ENCODE measurements at regions not wholly inside any gene's neighbourhood (a gene's known extent, or its start where the extent isn't known, plus 50 kb on each side); places are given as distances from the start of the nearest gene placed in this dataset.
"Not testable (repeated sequence)": the region's sequence is repeated elsewhere in the genome, so short reads cannot be mapped to it uniquely, and the experiment has no call there.

GRCh38 chr6:180091-180694, 112.1 kb upstream of the DUSP22 start:
- not testable (repeated sequence) for DNase-seq

- no peak for DNase-seq
Observed at GRCh38 chr6:181049-181654, 111.1 kb upstream of the DUSP22 start.

GRCh38 chr6:183668-184067, 108.6 kb upstream of the DUSP22 start:
- no peak for DNase-seq

- no peak for DNase-seq
Observed at GRCh38 chr6:184161-184700, 108.1 kb upstream of the DUSP22 start.

- DNase-seq = no peak
Observed at GRCh38 chr6:186340-186965, 105.8 kb upstream of the DUSP22 start.

GRCh38 chr6:187210-187861, 105.0 kb upstream of the DUSP22 start:
- DNase-seq = peak; percentile 31 to 32

- peak; percentile 69 to 78 for DNase-seq
Observed at GRCh38 chr6:188821-189655, 103.2 kb upstream of the DUSP22 start.

GRCh38 chr6:189676-190075, 102.6 kb upstream of the DUSP22 start:
- no peak for DNase-seq

GRCh38 chr6:190596-191395, 101.5 kb upstream of the DUSP22 start:
- no peak for DNase-seq

- no peak for DNase-seq
Observed at GRCh38 chr6:191487-192312, 100.6 kb upstream of the DUSP22 start.

GRCh38 chr6:192313-192664, 100.0 kb upstream of the DUSP22 start:
- no peak for DNase-seq

- DNase-seq = no peak
Observed at GRCh38 chr6:193180-193579, 99.1 kb upstream of the DUSP22 start.

GRCh38 chr6:193773-194310, 98.4 kb upstream of the DUSP22 start:
- DNase-seq = no peak

- DNase-seq = peak; percentile 32 to 38
Observed at GRCh38 chr6:195861-196360, 96.4 kb upstream of the DUSP22 start.

- no peak for DNase-seq
Observed at GRCh38 chr6:196543-196942, 95.7 kb upstream of the DUSP22 start.

- no peak for DNase-seq
Observed at GRCh38 chr6:203661-204060, 88.6 kb upstream of the DUSP22 start.

- no peak for DNase-seq
Observed at GRCh38 chr6:206264-206663, 86.0 kb upstream of the DUSP22 start.

- DNase-seq = no peak
Observed at GRCh38 chr6:208364-208763, 83.9 kb upstream of the DUSP22 start.

- no peak for DNase-seq
Observed at GRCh38 chr6:208938-209337, 83.3 kb upstream of the DUSP22 start.

All from right lung (tissue), 2 donors.